ENCODE measurements at regions not wholly inside any gene's neighbourhood (a gene's known extent, or its start where the extent isn't known, plus 50 kb on each side); places are given as distances from the start of the nearest gene placed in this dataset.

DNA sequence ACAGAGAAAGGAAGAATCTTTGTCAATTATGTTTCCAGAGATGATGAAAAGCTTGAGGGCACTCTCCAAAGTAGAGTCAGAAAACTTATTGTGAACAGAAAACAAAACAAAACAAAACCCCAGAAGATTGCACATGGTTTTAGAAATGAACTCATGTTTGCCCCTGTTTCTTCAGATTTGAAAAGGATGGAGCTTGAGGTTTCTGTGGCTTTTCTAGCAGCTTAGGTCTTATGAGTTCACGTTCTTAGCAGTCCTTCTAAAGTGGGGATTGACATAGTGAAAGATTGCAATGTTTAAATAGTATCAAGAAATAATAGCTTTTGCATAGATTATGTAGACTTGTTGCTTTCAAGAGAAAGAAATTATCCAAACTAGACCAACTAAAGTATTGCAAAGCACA, 421.8 kb downstream of the GBA3 start:
- Histone ChIP-seq H3K36me3 (ENCODE audit: low read length) (no peaks in the 10 kb centered on the region), H3K9ac (ENCODE audit: low read length) (no peak overlapping the region), H3K9me3 (ENCODE audit: insufficient read depth, low read length) (no peaks in the 10 kb centered on the region), H3K4me2 (ENCODE audit: low read depth, low read length, poor library complexity, severe bottlenecking) (no peak overlapping the region), H3F3A (ENCODE audit: insufficient read depth) (no peaks in the 10 kb centered on the region), H2AFZ (ENCODE audit: low read depth, low read length, severe bottlenecking) (no peak overlapping the region), H4K20me1 (ENCODE audit: low read depth, low read length) (no peaks in the 10 kb centered on the region), H3K4me3 (ENCODE audit: insufficient read depth, low read length, poor library complexity, severe bottlenecking) (no peak overlapping the region), H3K27me3 (ENCODE audit: low read length) (no peaks in the 10 kb centered on the region), H3K79me2 (ENCODE audit: insufficient read depth, low read length) (no peaks in the 10 kb centered on the region), H3K9me2 (replicated peaks; ENCODE audit: insufficient read depth, low read length) (no peaks in the 10 kb centered on the region), H3K27ac (ENCODE audit: low read depth, low read length) (no peak overlapping the region)
- TF ChIP-seq EZH2phosphoT487 (conservative IDR thresholded peaks at IDR 0.05; ENCODE audit: low read length): no peak
- TF ChIP-seq, protein P1, sequence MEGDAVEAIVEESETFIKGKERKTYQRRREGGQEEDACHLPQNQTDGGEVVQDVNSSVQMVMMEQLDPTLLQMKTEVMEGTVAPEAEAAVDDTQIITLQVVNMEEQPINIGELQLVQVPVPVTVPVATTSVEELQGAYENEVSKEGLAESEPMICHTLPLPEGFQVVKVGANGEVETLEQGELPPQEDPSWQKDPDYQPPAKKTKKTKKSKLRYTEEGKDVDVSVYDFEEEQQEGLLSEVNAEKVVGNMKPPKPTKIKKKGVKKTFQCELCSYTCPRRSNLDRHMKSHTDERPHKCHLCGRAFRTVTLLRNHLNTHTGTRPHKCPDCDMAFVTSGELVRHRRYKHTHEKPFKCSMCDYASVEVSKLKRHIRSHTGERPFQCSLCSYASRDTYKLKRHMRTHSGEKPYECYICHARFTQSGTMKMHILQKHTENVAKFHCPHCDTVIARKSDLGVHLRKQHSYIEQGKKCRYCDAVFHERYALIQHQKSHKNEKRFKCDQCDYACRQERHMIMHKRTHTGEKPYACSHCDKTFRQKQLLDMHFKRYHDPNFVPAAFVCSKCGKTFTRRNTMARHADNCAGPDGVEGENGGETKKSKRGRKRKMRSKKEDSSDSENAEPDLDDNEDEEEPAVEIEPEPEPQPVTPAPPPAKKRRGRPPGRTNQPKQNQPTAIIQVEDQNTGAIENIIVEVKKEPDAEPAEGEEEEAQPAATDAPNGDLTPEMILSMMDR (IDR thresholded peaks at IDR 0.05; ENCODE audit: insufficient read depth, low read length, poor library complexity, severe bottlenecking): no peak

DNA sequence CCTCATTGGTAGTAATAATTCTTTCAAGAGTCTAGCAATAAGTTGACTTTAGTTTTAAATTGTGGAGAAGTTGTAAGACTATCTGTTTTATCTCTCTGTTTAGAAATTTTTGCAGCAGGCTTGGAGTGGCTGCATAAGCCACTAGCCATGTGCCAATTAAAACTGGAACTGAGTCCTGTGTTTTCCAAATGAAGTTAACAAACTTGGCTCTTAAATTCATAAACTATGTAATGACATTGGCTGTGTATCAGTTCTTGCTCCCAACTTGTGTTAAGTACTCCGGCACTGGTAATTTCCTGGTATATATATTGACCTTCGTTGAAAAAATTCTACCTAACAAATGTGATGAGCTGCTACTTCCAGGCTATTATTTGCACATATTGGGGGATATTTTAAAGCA, 420.4 kb downstream of the GBA3 start:
- H3K9ac ChIP-seq (ENCODE audit: low read length): no peak overlapping the region
- H3K36me3 ChIP-seq (ENCODE audit: low read length): no peaks in the 10 kb centered on the region
- no peaks in the 10 kb centered on the region for H3K79me2 ChIP-seq (ENCODE audit: insufficient read depth, low read length)
- H3K4me2 ChIP-seq (ENCODE audit: low read depth, low read length, poor library complexity, severe bottlenecking): no peak overlapping the region
- no peak overlapping the region for H3K4me3 ChIP-seq (ENCODE audit: insufficient read depth, low read length, poor library complexity, severe bottlenecking)
- H4K20me1 ChIP-seq (ENCODE audit: low read depth, low read length): no peaks in the 10 kb centered on the region
- H2AFZ ChIP-seq (ENCODE audit: low read depth, low read length, severe bottlenecking): no peak overlapping the region
- no peaks in the 10 kb centered on the region for H3K9me3 ChIP-seq (ENCODE audit: insufficient read depth, low read length)
- no peaks in the 10 kb centered on the region for H3F3A ChIP-seq (ENCODE audit: insufficient read depth)
- H3K9me2 ChIP-seq (replicated peaks; ENCODE audit: insufficient read depth, low read length): no peaks in the 10 kb centered on the region
- H3K27me3 ChIP-seq (ENCODE audit: low read length): no peaks in the 10 kb centered on the region
- TF ChIP-seq, protein P1 (IDR thresholded peaks at IDR 0.05; ENCODE audit: insufficient read depth, low read length, poor library complexity, severe bottlenecking): no peak
- no peak for TF ChIP-seq EZH2phosphoT487 (conservative IDR thresholded peaks at IDR 0.05; ENCODE audit: low read length)
- H3K27ac ChIP-seq (ENCODE audit: low read depth, low read length): no peak overlapping the region

DNA sequence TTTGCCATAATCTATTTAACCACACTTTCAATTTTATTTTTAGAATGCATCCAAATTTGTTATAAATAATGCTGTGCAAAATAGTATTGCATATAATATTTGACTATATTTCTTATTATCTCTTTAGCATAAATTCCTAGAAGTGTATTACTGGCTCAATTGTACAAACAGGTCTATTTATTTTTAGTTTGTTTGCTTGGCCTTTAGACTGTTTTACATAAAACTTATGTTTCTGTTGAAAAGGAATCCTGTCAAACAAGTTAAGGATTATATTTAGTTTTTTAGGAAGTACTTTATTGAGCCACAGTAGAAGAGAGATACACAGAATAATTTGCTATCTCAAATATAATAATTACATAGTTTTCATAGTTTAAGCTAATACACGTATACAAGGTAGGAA, 413.8 kb downstream of the GBA3 start:
- Histone ChIP-seq H3K79me2 (ENCODE audit: insufficient read depth, low read length) (no peaks in the 10 kb centered on the region), H3K4me2 (ENCODE audit: low read depth, low read length, poor library complexity, severe bottlenecking) (no peak overlapping the region), H3K36me3 (ENCODE audit: low read length) (no peaks in the 10 kb centered on the region), H4K20me1 (ENCODE audit: low read depth, low read length) (no peaks in the 10 kb centered on the region), H3K27ac (ENCODE audit: low read depth, low read length) (no peak overlapping the region), H3K27me3 (ENCODE audit: low read length) (no peaks in the 10 kb centered on the region), H2AFZ (ENCODE audit: low read depth, low read length, severe bottlenecking) (no peak overlapping the region), H3K9me3 (ENCODE audit: insufficient read depth, low read length) (no peaks in the 10 kb centered on the region), H3K9ac (ENCODE audit: low read length) (no peak overlapping the region), H3F3A (ENCODE audit: insufficient read depth) (no peaks in the 10 kb centered on the region), H3K9me2 (replicated peaks; ENCODE audit: insufficient read depth, low read length) (no peaks in the 10 kb centered on the region), H3K4me3 (ENCODE audit: insufficient read depth, low read length, poor library complexity, severe bottlenecking) (no peak overlapping the region)
- TF ChIP-seq, protein P1 (IDR thresholded peaks at IDR 0.05; ENCODE audit: insufficient read depth, low read length, poor library complexity, severe bottlenecking): no peak
- no peak for TF ChIP-seq EZH2phosphoT487 (conservative IDR thresholded peaks at IDR 0.05; ENCODE audit: low read length)

All from SU-DHL-6 (cell line).